IMR-90 (cell line): ENCODE measurements at regions not wholly inside any gene's neighbourhood (a gene's known extent, or its start where the extent isn't known, plus 50 kb on each side); places are given as distances from the start of the nearest gene placed in this dataset.

Source experiments
- ATAC-seq: fragments of 200-7000 bp; cut with Tn5 transposase; 2 replicates; pipeline ENCODE4 v1.9.1; 2020; ENCODE audit warnings: low read depth, mild to moderate bottlenecking, moderate library complexity
- BruUV-seq: library from RNA; stranded (reverse); fragments of 400-500 nt; replicated peaks from 2 replicates; lab custom pipeline; 2021; lab: Mats Ljungman, UMichigan
- CTCF ChIA-PET: fragments of 300-600 bp; formaldehyde crosslinking; extraction: SDS; loops from one replicate; lab custom pipeline; 2021; ENCODE audit warnings: antibody characterized with exemption; lab: Yijun Ruan, JAX
- POLR2A ChIA-PET: fragments of 300-600 bp; sonication (Branson Sonifier 250); formaldehyde crosslinking; loops from one replicate; lab custom pipeline; 2022; ENCODE audit warnings: antibody characterized with exemption; ENCODE audit not compliant: unreplicated experiment; lab: Charles Lee
- DNase-seq: peaks from one replicate; pipeline ENCODE4 v3.0.0; 2013
- H2AFZ ChIP-seq: replicated peaks from 2 replicates; pipeline ENCODE3; 2013; ENCODE audit warnings: low read length, mild to moderate bottlenecking; ENCODE audit not compliant: poor library complexity
- H2AK5ac ChIP-seq: 2 replicates; pipeline ENCODE4 v1.6.1; 2013; ENCODE audit warnings: low read depth, low read length, inconsistent platforms
- H2AK9ac ChIP-seq: replicated peaks from 2 replicates; pipeline ENCODE3; 2013; ENCODE audit warnings: mild to moderate bottlenecking, low read depth, low read length, moderate library complexity; ENCODE audit not compliant: poor library complexity
- H2BK120ac ChIP-seq: 2 replicates; pipeline ENCODE4 v1.6.1; 2013; ENCODE audit warnings: low read depth, low read length, inconsistent platforms
- H2BK15ac ChIP-seq: 3 replicates; pipeline ENCODE4 v1.6.1; 2013; ENCODE audit warnings: low read depth, low read length, inconsistent platforms
- H2BK20ac ChIP-seq: 2 replicates; pipeline ENCODE4 v1.6.1; 2013; ENCODE audit warnings: low read depth, mild to moderate bottlenecking, inconsistent platforms, low read length, moderate library complexity
- H2BK5ac ChIP-seq: 2 replicates; pipeline ENCODE4 v1.6.1; 2013; ENCODE audit warnings: mild to moderate bottlenecking, low read depth, low read length, inconsistent platforms; ENCODE audit not compliant: poor library complexity, severe bottlenecking
- H3K14ac ChIP-seq: replicated peaks from 2 replicates; pipeline ENCODE4 v1.6.1; 2013; ENCODE audit warnings: low read depth, low read length, inconsistent platforms
- H3K18ac ChIP-seq: 2 replicates; pipeline ENCODE4 v1.6.1; 2013; ENCODE audit warnings: low read depth, low read length, control low read depth
- H3K23ac ChIP-seq: 2 replicates; pipeline ENCODE4 v1.6.1; 2013; ENCODE audit warnings: low read depth, low read length, inconsistent platforms
- H3K27ac ChIP-seq: 2 replicates; pipeline ENCODE4 v1.5.1; 2013; ENCODE audit warnings: mild to moderate bottlenecking, control low read depth, low read length; ENCODE audit not compliant: insufficient read depth
- H3K27me3 ChIP-seq: 2 replicates; pipeline ENCODE4 v1.6.1; 2013; ENCODE audit warnings: low read length; ENCODE audit not compliant: control insufficient read depth, insufficient read depth
- H3K36me3 ChIP-seq: 2 replicates; pipeline ENCODE4 v1.6.1; 2013; ENCODE audit warnings: low read length, mixed read lengths; ENCODE audit not compliant: control insufficient read depth, insufficient read depth
- H3K4ac ChIP-seq: 2 replicates; pipeline ENCODE4 v1.6.1; 2013; ENCODE audit warnings: low read depth, low read length, inconsistent platforms
- H3K4me1 ChIP-seq: 2 replicates; pipeline ENCODE4 v1.6.1; 2013; ENCODE audit warnings: low read length, mixed read lengths; ENCODE audit not compliant: control insufficient read depth, insufficient read depth
- H3K4me2 ChIP-seq: 2 replicates; pipeline ENCODE4 v1.6.1; 2013; ENCODE audit warnings: low read depth, mild to moderate bottlenecking, control low read depth, low read length, moderate library complexity
- H3K4me3 ChIP-seq: 2 replicates; pipeline ENCODE4 v1.5.1; 2013; ENCODE audit warnings: low read depth, mild to moderate bottlenecking, control low read depth, low read length, moderate library complexity; ENCODE audit not compliant: insufficient read depth
- H3K56ac ChIP-seq: 2 replicates; pipeline ENCODE4 v1.6.1; 2013; ENCODE audit warnings: low read length, inconsistent platforms; ENCODE audit not compliant: insufficient read depth; ENCODE audit errors: extremely low read depth
- H3K79me1 ChIP-seq, 2 experiments: 2 replicates each; pipeline ENCODE4 v1.6.1; 2013; ENCODE audit warnings: low read length in 2 of 2, inconsistent platforms in 1 of 2, low read depth in 1 of 2
- H3K9ac ChIP-seq: 2 replicates; pipeline ENCODE4 v1.6.1; 2013; ENCODE audit warnings: low read depth, low read length, control low read depth
- H3K9me1 ChIP-seq: 2 replicates; pipeline ENCODE4 v1.6.1; 2013; ENCODE audit warnings: low read length, inconsistent platforms; ENCODE audit not compliant: insufficient read depth
- H3K9me3 ChIP-seq: 2 replicates; pipeline ENCODE4 v1.6.1; 2013; ENCODE audit warnings: low read length; ENCODE audit not compliant: control insufficient read depth, insufficient read depth
- H4K20me1 ChIP-seq: 2 replicates; pipeline ENCODE4 v1.6.1; 2013; ENCODE audit warnings: low read length, inconsistent platforms; ENCODE audit not compliant: insufficient read depth
- H4K5ac ChIP-seq: 2 replicates; pipeline ENCODE4 v1.6.1; 2013; ENCODE audit warnings: mild to moderate bottlenecking, low read depth, low read length, control low read depth
- H4K8ac ChIP-seq, 2 experiments: 2 replicates each; pipeline ENCODE4 v1.6.1; 2013; ENCODE audit warnings: low read depth in 2 of 2, low read length in 2 of 2, control low read depth in 1 of 2, inconsistent platforms in 1 of 2
- H4K91ac ChIP-seq: 2 replicates; pipeline ENCODE4 v1.6.1; 2013; ENCODE audit warnings: low read depth, low read length, inconsistent platforms; ENCODE audit not compliant: insufficient read depth
- BHLHE40 ChIP-seq: fragments of 150-350 bp; IDR thresholded peaks from 2 replicates; pipeline ENCODE4 v1.6.1; 2016; ENCODE audit warnings: mild to moderate bottlenecking, low read depth, low read length
- CEBPB ChIP-seq: IDR thresholded peaks from 2 replicates; pipeline ENCODE4 v1.6.1; 2012; ENCODE audit warnings: low read depth, low read length, improper control_type of control experiment
- CHD1 ChIP-seq: IDR thresholded peaks from 2 replicates; pipeline ENCODE4 v1.6.1; 2012; ENCODE audit warnings: low read depth, low read length, improper control_type of control experiment
- ELK1 ChIP-seq: fragments of 150-350 bp; IDR thresholded peaks from 2 replicates; pipeline ENCODE4 v1.6.1; 2016; ENCODE audit warnings: low read depth, mild to moderate bottlenecking, low read length, moderate library complexity, borderline replicate concordance
- FOS ChIP-seq: fragments of 150-350 bp; IDR thresholded peaks from 2 replicates; pipeline ENCODE4 v1.6.1; 2016; ENCODE audit warnings: low read depth, low read length
- MAFK ChIP-seq: IDR thresholded peaks from 2 replicates; pipeline ENCODE4 v1.6.1; 2012; ENCODE audit warnings: low read depth, low read length, improper control_type of control experiment
- MXI1 ChIP-seq: IDR thresholded peaks from 2 replicates; pipeline ENCODE4 v1.6.1; 2012; ENCODE audit warnings: low read depth, mild to moderate bottlenecking, low read length, moderate library complexity, borderline replicate concordance
- NFE2L2 ChIP-seq: fragments of 150-350 bp; IDR thresholded peaks from 2 replicates; pipeline ENCODE4 v1.6.1; 2016; ENCODE audit warnings: low read depth, mild to moderate bottlenecking, low read length
- POLR2A ChIP-seq: IDR thresholded peaks from 2 replicates; pipeline ENCODE4 v1.6.1; 2012; ENCODE audit warnings: mild to moderate bottlenecking, low read depth, low read length
- RAD21 ChIP-seq: IDR thresholded peaks from 2 replicates; pipeline ENCODE4 v1.6.1; 2012; ENCODE audit warnings: low read length, improper control_type of control experiment
- RFX5 ChIP-seq: IDR thresholded peaks from 2 replicates; pipeline ENCODE4 v1.8.0; 2012; ENCODE audit warnings: low read depth, mild to moderate bottlenecking, low read length, moderate library complexity
- USF2 ChIP-seq: fragments of 150-350 bp; IDR thresholded peaks from 2 replicates; pipeline ENCODE4 v1.6.1; 2017; ENCODE audit warnings: mild to moderate bottlenecking, antibody characterized with exemption, low read length, low read depth
- WGBS, 2 experiments: methylation state at CpG; one replicate each; pipeline versions ENCODE4 v1.1.5 to v1.1.7; 2013; ENCODE audit warnings: missing lambda C conversion rate in 2 of 2; ENCODE audit not compliant: insufficient read length in 1 of 2; ENCODE audit errors: extremely low coverage in 2 of 2; 5-methylcytosine and 5-hydroxymethylcytosine counted together
- dilution Hi-C: fragments of 300-500 bp; cut with HindIII; formaldehyde crosslinking; loops from one replicate; pipeline ENCODE4 v1.14.3; 2018; ENCODE audit warnings: low sequenced_read_pairs; ENCODE audit not compliant: unreplicated experiment
- in situ Hi-C: fragments of 300-500 bp; cut with MboI; formaldehyde crosslinking; loops from 3 replicates; pipeline ENCODE4 v1.14.3; 2019; ENCODE audit warnings: low sequenced_read_pairs, inconsistent platforms, mixed read lengths
- intact Hi-C: fragments of 100-400 bp; cut with micrococcal nuclease; formaldehyde crosslinking; loops from 2 replicates; pipeline ENCODE4 v1.10.0; 2022
- TF ChIP-seq, protein P1 (sequence below): conservative IDR thresholded peaks from 2 replicates; pipeline ENCODE4 v1.5.1; 2012; ENCODE audit warnings: mild to moderate bottlenecking, low read depth, low read length, improper control_type of control experiment

DNA sequence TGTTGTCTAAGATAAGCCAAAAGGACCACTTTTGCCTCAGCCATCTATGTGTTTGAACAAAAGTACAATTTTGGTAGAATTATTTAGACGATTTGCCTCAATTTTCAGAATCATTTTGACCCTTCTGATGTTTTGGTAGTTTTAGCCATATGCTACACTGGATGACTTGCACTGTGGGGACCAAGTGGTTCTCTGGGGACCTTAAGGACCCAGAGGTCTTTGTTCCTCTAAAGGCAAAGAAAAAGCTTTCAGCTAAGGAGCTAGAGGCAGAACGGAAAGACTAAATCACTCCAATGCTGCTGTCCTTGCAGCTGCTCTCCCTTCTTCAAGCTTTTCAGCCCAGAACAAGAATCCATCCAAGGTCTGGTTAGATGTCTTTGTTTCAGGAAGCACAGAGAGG, 51.0 kb upstream of the APC start:
- Histone ChIP-seq H3K18ac (no peak overlapping the region), H3K56ac (no peak overlapping the region), H3K4me1 (no peaks in the 10 kb centered on the region), H2BK15ac (no peak overlapping the region), H2BK5ac (no peak overlapping the region), H3K4ac (no peak overlapping the region), H4K5ac (no peak overlapping the region), H2AK9ac (no peak overlapping the region), H3K4me2 (no peak overlapping the region), H2AK5ac (no peak overlapping the region), H3K9me3 (no peaks in the 10 kb centered on the region), H2AFZ (no peak overlapping the region), H3K4me3 (no peak overlapping the region), H3K23ac (no peak overlapping the region), H4K20me1 (no peaks in the 10 kb centered on the region), H2BK120ac (no peak overlapping the region), H3K27me3 (peaks cover 2% of the 10 kb centered on the region; the same call in 1 of the 2 replicates), H3K27ac (no peak overlapping the region), H3K9me1 (no peaks in the 10 kb centered on the region), H3K36me3 (no peaks in the 10 kb centered on the region), H4K8ac (no peak overlapping the region), H2BK20ac (no peak overlapping the region), H4K91ac (no peak overlapping the region), H3K9ac (no peak overlapping the region), H3K79me1 (no peaks in the 10 kb centered on the region), H3K14ac (no peak overlapping the region)
- DNase-seq (no peak), ATAC-seq (no peak)
- CTCF ChIA-PET = no interaction called here
- TF ChIP-seq USF2 = no peak
- TF ChIP-seq CHD1 = no peak
- no peak for TF ChIP-seq RFX5
- TF ChIP-seq BHLHE40 = no peak
- TF ChIP-seq FOS = no peak
- TF ChIP-seq ELK1 = no peak
- TF ChIP-seq, protein P1, sequence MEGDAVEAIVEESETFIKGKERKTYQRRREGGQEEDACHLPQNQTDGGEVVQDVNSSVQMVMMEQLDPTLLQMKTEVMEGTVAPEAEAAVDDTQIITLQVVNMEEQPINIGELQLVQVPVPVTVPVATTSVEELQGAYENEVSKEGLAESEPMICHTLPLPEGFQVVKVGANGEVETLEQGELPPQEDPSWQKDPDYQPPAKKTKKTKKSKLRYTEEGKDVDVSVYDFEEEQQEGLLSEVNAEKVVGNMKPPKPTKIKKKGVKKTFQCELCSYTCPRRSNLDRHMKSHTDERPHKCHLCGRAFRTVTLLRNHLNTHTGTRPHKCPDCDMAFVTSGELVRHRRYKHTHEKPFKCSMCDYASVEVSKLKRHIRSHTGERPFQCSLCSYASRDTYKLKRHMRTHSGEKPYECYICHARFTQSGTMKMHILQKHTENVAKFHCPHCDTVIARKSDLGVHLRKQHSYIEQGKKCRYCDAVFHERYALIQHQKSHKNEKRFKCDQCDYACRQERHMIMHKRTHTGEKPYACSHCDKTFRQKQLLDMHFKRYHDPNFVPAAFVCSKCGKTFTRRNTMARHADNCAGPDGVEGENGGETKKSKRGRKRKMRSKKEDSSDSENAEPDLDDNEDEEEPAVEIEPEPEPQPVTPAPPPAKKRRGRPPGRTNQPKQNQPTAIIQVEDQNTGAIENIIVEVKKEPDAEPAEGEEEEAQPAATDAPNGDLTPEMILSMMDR = no peak
- no peak for TF ChIP-seq MAFK
- TF ChIP-seq MXI1 = no peak
- TF ChIP-seq RAD21 = no peak
- no peak for TF ChIP-seq NFE2L2
- TF ChIP-seq POLR2A = no peak
- no peak for TF ChIP-seq CEBPB
- dilution Hi-C loops (no loop called here), intact Hi-C loops (no loop called here), in situ Hi-C loops (no loop called here)
- POLR2A ChIA-PET = no interaction called here
- BruUV-seq = no TSS peak
- WGBS, 2 experiments = no CpG with 5 or more reads among the region's 2 CpGs
